ENCODE measurements at regions not wholly inside any gene's neighbourhood (a gene's known extent, or its start where the extent isn't known, plus 50 kb on each side); places are given as distances from the start of the nearest gene placed in this dataset.

- intact Hi-C loops (cut with micrococcal nuclease): no loop called here
- no peak for DNase-seq
- POLR2A ChIA-PET (ENCODE audit: partially characterized antibody): no interaction called here
- Mint-ChIP-seq H3K27me3 (no peaks in the 10 kb centered on the region), H3K4me1 (peaks cover 0 to 6% (median 4%) of the 10 kb centered on the region in 4 donors), H3K9me3 (no peaks in the 10 kb centered on the region), H3K36me3 (peaks cover 2 to 3% of the 10 kb centered on the region in 2 donors), H3K4me3 (no peak overlapping the region), H3K27ac (no peak overlapping the region)
- no peaks in the 10 kb centered on the region for H3K9me3 ChIP-seq (ENCODE audit: control insufficient read depth in 1 of 2, low read length in 2 of 2)
- CTCF ChIA-PET (ENCODE audit: partially characterized antibody): interaction anchor here (0.9 to 2.8 kb wide), 5 partner anchors 10 to 656 kb away, joined by 3 to 9 read pairs (median 3); no protein-coding TSS in a partner anchor
- H3K36me3 ChIP-seq (ENCODE audit: insufficient read depth, low read length): no peaks in the 10 kb centered on the region
- H3K4me1 ChIP-seq (ENCODE audit: insufficient read depth, low read length): no peaks in the 10 kb centered on the region
- no peaks in the 10 kb centered on the region for H3K27me3 ChIP-seq (ENCODE audit: insufficient read depth, low read length)
- H3K4me3 ChIP-seq (ENCODE audit: low read length in 2 of 2): no peak overlapping the region
- H3K27ac ChIP-seq (ENCODE audit: low read depth, low read length): no peak overlapping the region
Observed at GRCh38 chr16:11411059-11411550, 65.8 kb downstream of the RMI2 start.

GRCh38 chr16:11412175-11412904, 67.1 kb downstream of the RMI2 start:
- Histone ChIP-seq H3K36me3 (ENCODE audit: insufficient read depth, low read length) (no peaks in the 10 kb centered on the region), H3K27ac (ENCODE audit: low read depth, low read length) (no peak overlapping the region), H3K4me1 (ENCODE audit: insufficient read depth, low read length) (no peaks in the 10 kb centered on the region), H3K27me3 (ENCODE audit: insufficient read depth, low read length) (no peaks in the 10 kb centered on the region), H3K9me3 (ENCODE audit: control insufficient read depth in 1 of 2, low read length in 2 of 2) (no peaks in the 10 kb centered on the region), H3K4me3 (ENCODE audit: low read length in 2 of 2) (no peak overlapping the region)
- H3K27me3 Mint-ChIP-seq: no peaks in the 10 kb centered on the region
- H3K36me3 Mint-ChIP-seq: peaks cover 2 to 3% of the 10 kb centered on the region in 2 donors
- intact Hi-C loops (cut with micrococcal nuclease): no loop called here
- no peak for DNase-seq
- no peak overlapping the region for H3K27ac Mint-ChIP-seq
- H3K4me1 Mint-ChIP-seq: peaks cover 0 to 4% (median 3%) of the 10 kb centered on the region in 4 donors
- no peak overlapping the region for H3K4me3 Mint-ChIP-seq
- CTCF ChIA-PET (ENCODE audit: partially characterized antibody): interaction anchor here (1.0 to 2.8 kb wide), 3 partner anchors 11 to 16 kb away, joined by 3 to 9 read pairs (median 4); no protein-coding TSS in a partner anchor
- H3K9me3 Mint-ChIP-seq: no peaks in the 10 kb centered on the region
- POLR2A ChIA-PET (ENCODE audit: partially characterized antibody): no interaction called here

GRCh38 chr16:11412965-11413887, 68.0 kb downstream of the RMI2 start:
- Mint-ChIP-seq H3K27me3 (no peaks in the 10 kb centered on the region), H3K36me3 (peaks cover 0 to 3% of the 10 kb centered on the region in 2 donors), H3K4me3 (no peak overlapping the region), H3K4me1 (no peaks in the 10 kb centered on the region), H3K9me3 (no peaks in the 10 kb centered on the region), H3K27ac (no peak overlapping the region)
- no peaks in the 10 kb centered on the region for H3K4me1 ChIP-seq (ENCODE audit: insufficient read depth, low read length)
- no peaks in the 10 kb centered on the region for H3K36me3 ChIP-seq (ENCODE audit: insufficient read depth, low read length)
- no peak for DNase-seq
- H3K9me3 ChIP-seq (ENCODE audit: control insufficient read depth in 1 of 2, low read length in 2 of 2): no peaks in the 10 kb centered on the region
- H3K27ac ChIP-seq (ENCODE audit: low read depth, low read length): no peak overlapping the region
- intact Hi-C loops (cut with micrococcal nuclease): no loop called here
- CTCF ChIA-PET (ENCODE audit: partially characterized antibody): no interaction called here
- no peak overlapping the region for H3K4me3 ChIP-seq (ENCODE audit: low read length in 2 of 2)
- POLR2A ChIA-PET (ENCODE audit: partially characterized antibody): interaction anchor here (0.6 kb wide), 1 partner anchor 61 kb away, joined by 3 read pairs; no protein-coding TSS in a partner anchor
- no peaks in the 10 kb centered on the region for H3K27me3 ChIP-seq (ENCODE audit: insufficient read depth, low read length)

- H3K27ac Mint-ChIP-seq: no peak overlapping the region
- no peak overlapping the region for H3K4me3 ChIP-seq (ENCODE audit: low read length in 2 of 2)
- H3K9me3 Mint-ChIP-seq: no peaks in the 10 kb centered on the region
- no peak overlapping the region for H3K4me3 Mint-ChIP-seq
- no peaks in the 10 kb centered on the region for H3K27me3 ChIP-seq (ENCODE audit: insufficient read depth, low read length)
- no peak for DNase-seq
- intact Hi-C loops (cut with micrococcal nuclease): no loop called here
- H3K9me3 ChIP-seq (ENCODE audit: control insufficient read depth in 1 of 2, low read length in 2 of 2): no peaks in the 10 kb centered on the region
- H3K4me1 ChIP-seq (ENCODE audit: insufficient read depth, low read length): no peaks in the 10 kb centered on the region
- no peaks in the 10 kb centered on the region for H3K27me3 Mint-ChIP-seq
- no peaks in the 10 kb centered on the region for H3K36me3 ChIP-seq (ENCODE audit: insufficient read depth, low read length)
- H3K27ac ChIP-seq (ENCODE audit: low read depth, low read length): no peak overlapping the region
- POLR2A ChIA-PET (ENCODE audit: partially characterized antibody): no interaction called here
- H3K36me3 Mint-ChIP-seq: peaks cover 0 to 3% of the 10 kb centered on the region in 2 donors
- CTCF ChIA-PET (ENCODE audit: partially characterized antibody): no interaction called here
- no peaks in the 10 kb centered on the region for H3K4me1 Mint-ChIP-seq
Observed at GRCh38 chr16:11413907-11414595, 68.8 kb downstream of the RMI2 start.

DNA sequence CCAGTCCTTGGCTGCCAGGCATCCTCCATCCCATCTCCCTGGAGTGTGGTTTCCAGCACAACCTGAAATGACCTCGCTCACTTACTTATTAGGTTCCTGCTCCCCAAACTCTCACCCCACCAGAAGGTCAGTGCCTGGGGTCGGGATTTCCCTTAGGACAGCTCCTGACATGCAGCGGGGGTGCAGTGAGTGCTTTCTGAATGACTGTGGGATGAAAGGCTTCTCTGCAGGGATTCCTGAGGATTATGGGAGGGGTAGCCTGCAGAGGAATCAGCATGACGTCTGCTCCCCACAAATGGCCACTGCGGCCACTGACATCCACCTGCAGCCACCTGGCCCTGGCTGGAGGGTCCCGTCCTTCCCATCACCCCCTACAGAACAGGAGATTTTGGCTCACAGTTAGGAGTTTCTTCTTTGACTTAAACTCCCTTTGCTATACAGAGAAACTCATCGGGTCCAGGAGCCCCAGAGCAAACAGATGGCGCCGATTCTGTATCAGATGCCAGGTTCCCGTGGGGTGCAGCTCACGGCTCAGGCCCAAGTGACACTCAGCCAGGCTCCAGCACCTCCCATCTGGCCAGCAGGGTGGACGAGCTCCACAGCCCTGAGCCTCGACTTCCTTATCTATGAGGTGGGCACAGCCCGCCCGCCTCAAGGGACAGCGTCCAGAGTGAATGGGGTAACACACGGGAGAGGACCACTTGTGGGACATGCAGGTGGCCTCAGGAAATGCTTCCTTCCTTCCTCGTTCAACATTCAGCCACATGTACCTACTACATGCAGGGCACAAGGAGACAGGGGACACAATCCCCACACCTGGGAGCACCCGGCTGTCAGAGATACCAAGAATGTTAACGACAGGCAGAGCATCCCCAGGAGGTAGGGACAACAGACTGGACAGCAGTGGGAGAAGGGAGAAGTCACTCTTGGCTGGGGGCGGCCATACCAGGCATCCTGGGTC, 69.8 kb downstream of the RMI2 start:
- Mint-ChIP-seq H3K4me1 (no peaks in the 10 kb centered on the region), H3K27me3 (no peaks in the 10 kb centered on the region), H3K27ac (no peak overlapping the region), H3K36me3 (peaks cover 0 to 3% of the 10 kb centered on the region in 2 donors), H3K4me3 (no peak overlapping the region), H3K9me3 (no peaks in the 10 kb centered on the region)
- no peak overlapping the region for H3K27ac ChIP-seq (ENCODE audit: low read depth, low read length)
- H3K4me3 ChIP-seq (ENCODE audit: low read length in 2 of 2): no peak overlapping the region
- no peaks in the 10 kb centered on the region for H3K27me3 ChIP-seq (ENCODE audit: insufficient read depth, low read length)
- intact Hi-C loops (cut with micrococcal nuclease): no loop called here
- DNase-seq: no peak
- ChIA-PET CTCF (ENCODE audit: partially characterized antibody) (interaction anchor here (1.6 kb wide), 1 partner anchor 8 kb away, joined by 4 read pairs; no protein-coding TSS in a partner anchor), POLR2A (ENCODE audit: partially characterized antibody) (no interaction called here)
- no peaks in the 10 kb centered on the region for H3K4me1 ChIP-seq (ENCODE audit: insufficient read depth, low read length)
- no peaks in the 10 kb centered on the region for H3K36me3 ChIP-seq (ENCODE audit: insufficient read depth, low read length)
- H3K9me3 ChIP-seq (ENCODE audit: control insufficient read depth in 1 of 2, low read length in 2 of 2): no peaks in the 10 kb centered on the region

DNA sequence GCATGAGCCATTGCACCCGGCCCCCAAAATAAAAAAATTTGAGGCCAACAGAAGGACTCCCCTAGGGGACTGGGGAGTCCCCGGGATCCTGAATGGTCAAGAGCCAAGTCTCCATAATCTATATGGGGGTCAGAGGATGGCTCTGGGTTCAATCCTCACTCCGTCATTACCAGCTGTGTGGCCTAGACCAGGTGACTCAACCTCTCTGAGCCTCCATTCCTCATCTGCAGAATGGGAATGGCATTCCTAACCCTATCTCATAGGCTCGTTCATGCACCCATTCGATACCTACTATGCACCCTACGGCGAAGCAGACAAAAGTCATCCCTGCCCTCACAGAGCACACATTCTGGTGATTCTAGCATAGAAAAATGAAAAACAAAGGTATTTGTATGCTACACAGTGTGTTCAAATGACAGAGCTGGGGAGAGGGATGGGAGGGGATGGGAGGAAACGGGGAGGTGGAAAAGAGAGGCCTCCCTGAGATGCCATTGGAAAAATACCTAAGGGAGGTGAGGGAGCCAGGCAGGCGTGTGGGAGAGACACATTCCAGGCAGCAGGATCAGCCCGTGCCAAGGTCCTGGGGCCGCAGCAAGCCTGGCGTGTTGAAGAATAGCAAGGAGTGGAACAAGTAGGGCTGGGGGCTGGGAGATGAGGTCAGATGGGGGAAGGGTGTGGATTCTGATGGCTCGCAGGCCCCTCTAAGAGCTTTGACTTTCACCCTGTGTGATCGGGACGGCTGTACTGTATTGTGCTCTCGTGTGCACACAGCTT, 71.2 kb downstream of the RMI2 start:
- Histone ChIP-seq H3K36me3 (ENCODE audit: insufficient read depth, low read length) (no peaks in the 10 kb centered on the region), H3K27me3 (ENCODE audit: insufficient read depth, low read length) (no peaks in the 10 kb centered on the region), H3K9me3 (ENCODE audit: control insufficient read depth in 1 of 2, low read length in 2 of 2) (no peaks in the 10 kb centered on the region), H3K27ac (ENCODE audit: low read depth, low read length) (no peak overlapping the region), H3K4me1 (ENCODE audit: insufficient read depth, low read length) (no peaks in the 10 kb centered on the region), H3K4me3 (ENCODE audit: low read length in 2 of 2) (no peak overlapping the region)
- no peaks in the 10 kb centered on the region for H3K27me3 Mint-ChIP-seq
- intact Hi-C loops (cut with micrococcal nuclease): no loop called here
- no peak overlapping the region for H3K27ac Mint-ChIP-seq
- POLR2A ChIA-PET (ENCODE audit: partially characterized antibody): no interaction called here
- H3K36me3 Mint-ChIP-seq: peaks cover 0 to 3% of the 10 kb centered on the region in 2 donors
- no peaks in the 10 kb centered on the region for H3K4me1 Mint-ChIP-seq
- no peak overlapping the region for H3K4me3 Mint-ChIP-seq
- CTCF ChIA-PET (ENCODE audit: partially characterized antibody): interaction anchor here (0.8 to 1.9 kb wide), 4 partner anchors 8 to 445 kb away, joined by 3 to 9 read pairs (median 4); no protein-coding TSS in a partner anchor
- no peaks in the 10 kb centered on the region for H3K9me3 Mint-ChIP-seq
- no peak for DNase-seq

Data from CD4-positive, alpha-beta memory T cell (primary cell).